ENCODE measurements at regions not wholly inside any gene's neighbourhood (a gene's known extent, or its start where the extent isn't known, plus 50 kb on each side); places are given as distances from the start of the nearest gene placed in this dataset.

DNA sequence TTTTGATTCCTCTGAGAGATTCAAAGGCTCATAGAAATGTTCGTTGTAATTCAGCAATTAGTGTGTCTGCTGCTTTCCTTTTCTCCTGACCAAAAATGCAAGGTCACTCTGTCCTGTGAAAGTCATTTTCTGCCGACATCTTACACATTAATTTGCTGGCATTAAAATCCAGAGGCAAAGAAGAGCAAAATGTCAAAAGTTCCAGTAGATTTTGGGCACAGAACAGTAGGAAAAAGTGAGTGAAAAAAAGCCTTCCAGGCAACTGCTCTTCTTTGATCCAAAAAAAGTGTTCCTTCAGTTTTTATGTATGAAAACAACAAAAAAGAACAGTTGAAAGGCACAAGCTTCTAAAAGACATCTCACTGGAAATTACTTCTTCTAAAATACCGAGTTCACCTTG is 413.8 kb downstream of the FOXO1 start:
- TF ChIP-seq GATA2 (IDR thresholded peaks at IDR 0.05; ENCODE audit: low read depth, low read length) (no peak; the same call in 1 of the 2 replicates), GATA3 (IDR thresholded peaks at IDR 0.05; ENCODE audit: low read depth, low read length) (no peak)

DNA sequence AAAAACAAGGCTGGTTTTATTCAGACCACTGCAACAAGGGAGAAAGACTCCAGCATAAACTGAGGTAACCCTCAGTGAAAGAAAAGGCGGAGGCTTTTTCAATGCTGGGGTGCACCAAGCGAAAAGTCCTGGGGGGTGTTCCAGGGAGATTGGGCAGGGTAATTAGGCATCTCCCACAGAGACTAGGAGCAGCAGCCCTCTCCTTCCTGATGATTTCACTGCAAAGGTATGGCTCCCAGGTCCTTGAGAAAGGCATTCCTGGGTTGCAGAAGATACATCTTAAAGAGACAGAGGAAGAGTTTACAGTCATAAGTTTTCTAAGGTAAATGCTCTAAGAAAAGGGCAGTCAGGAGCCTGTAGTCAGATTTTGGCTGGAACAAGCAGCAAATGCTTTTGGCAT is 412.0 kb downstream of the FOXO1 start:
- no peak for TF ChIP-seq GATA3 (IDR thresholded peaks at IDR 0.05; ENCODE audit: low read depth, low read length)
- no peak for TF ChIP-seq GATA2 (IDR thresholded peaks at IDR 0.05; ENCODE audit: low read depth, low read length)

DNA sequence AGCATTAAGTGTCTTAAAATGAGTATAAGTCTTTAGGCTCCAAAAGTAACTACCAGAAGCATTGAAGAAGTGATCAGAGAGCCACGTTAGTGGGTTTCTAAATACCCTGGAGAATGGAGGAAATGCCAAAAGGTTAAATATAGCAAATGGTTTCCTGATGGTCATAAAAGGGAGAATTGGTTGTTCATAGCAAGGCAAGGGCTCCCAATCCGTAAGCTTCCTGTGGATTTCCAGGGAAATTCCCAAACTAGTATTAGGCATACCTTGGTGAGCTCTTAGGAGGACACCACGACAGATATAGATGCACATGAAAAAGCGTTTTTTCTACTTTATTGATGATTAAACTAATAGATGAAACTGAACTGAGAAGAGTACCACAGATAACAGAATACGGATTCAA is 410.9 kb downstream of the FOXO1 start:
- TF ChIP-seq GATA2 (IDR thresholded peaks at IDR 0.05; ENCODE audit: low read depth, low read length) (no peak), GATA3 (IDR thresholded peaks at IDR 0.05; ENCODE audit: low read depth, low read length) (no peak)

DNA sequence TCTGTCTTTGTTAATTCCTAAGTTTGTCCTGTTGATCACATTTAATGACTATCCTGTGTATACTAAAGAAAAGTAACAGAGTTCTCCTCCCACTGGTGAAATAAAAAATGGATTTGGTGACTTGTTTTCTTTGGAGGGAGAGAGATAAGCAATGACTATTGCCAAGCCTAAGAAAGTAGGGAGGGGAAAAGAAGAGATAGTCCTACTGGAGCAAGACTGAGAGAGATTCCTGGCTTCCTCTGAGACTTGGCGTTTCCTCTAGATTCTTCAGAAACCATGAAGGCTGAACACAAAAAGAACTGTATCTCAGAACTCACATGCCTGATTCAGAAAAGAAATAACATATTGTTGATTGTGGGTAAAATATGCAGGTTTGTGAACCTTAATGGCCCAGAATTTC is 406.5 kb downstream of the FOXO1 start:
- TF ChIP-seq GATA3 (IDR thresholded peaks at IDR 0.05; ENCODE audit: low read depth, low read length) (no peak), GATA2 (IDR thresholded peaks at IDR 0.05; ENCODE audit: low read depth, low read length) (no peak)

DNA sequence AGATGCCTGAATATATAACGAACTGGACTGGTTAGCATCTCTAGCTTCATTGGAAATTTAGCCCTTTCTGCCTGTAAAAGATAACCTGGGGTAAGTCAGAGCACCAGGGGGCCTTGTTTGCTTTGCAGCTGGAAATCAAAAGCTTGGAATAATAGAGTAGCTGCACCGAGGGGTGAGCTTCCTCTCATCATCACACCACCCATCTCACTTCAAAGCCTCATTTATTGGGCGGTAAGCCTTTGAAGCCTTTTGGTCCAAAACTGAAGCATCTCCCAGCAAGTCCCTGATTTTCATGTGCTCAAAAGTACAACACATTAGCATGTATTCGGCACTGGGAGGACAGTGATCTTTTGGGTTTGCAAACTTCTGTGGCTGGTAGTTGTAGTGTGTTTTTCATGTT is 405.1 kb downstream of the FOXO1 start:
- TF ChIP-seq GATA2 (IDR thresholded peaks at IDR 0.05; ENCODE audit: low read depth, low read length) (no peak), GATA3 (IDR thresholded peaks at IDR 0.05; ENCODE audit: low read depth, low read length) (no peak)

DNA sequence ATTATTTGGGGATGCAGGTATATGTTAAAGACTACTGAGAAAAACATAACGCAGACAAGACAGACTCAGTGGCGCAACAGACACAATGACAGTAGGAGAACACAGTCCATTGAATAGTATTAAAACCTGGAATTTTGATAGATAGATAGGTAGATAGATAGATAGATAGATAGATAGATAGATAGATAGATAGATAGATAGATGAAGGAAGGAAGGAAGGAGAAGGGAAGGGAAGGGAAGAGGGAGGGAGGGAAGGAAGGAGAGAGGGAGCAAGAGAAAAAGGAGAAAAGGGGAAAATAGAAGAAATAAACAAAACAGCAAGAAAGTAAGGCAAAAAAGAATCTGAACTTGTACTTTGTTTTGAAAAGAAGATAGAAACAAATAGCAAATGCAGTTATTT is 404.5 kb downstream of the FOXO1 start:
- TF ChIP-seq GATA3 (IDR thresholded peaks at IDR 0.05; ENCODE audit: low read depth, low read length) (no peak), GATA2 (IDR thresholded peaks at IDR 0.05; ENCODE audit: low read depth, low read length) (no peak)

DNA sequence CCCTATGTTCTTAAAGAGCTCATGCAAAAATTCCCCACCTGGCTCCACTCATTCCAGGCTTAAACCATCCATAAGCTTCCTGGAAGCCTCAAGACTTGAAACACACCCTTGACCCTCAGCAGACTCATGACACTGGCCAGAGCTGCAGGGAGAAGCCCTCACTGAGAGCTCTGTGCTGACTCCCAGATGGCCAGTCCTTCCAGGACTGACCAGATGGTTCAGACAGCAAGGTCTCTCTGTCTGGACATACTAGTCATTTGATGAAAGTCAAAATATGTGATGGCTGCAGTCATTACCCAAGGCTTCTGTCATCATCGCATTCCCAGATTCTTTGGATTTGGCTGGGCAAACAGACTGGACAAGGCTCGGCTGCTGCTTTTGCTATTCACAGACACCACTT is 397.4 kb downstream of the FOXO1 start:
- no peak for TF ChIP-seq GATA3 (IDR thresholded peaks at IDR 0.05; ENCODE audit: low read depth, low read length)
- no peak for TF ChIP-seq GATA2 (IDR thresholded peaks at IDR 0.05; ENCODE audit: low read depth, low read length)

DNA sequence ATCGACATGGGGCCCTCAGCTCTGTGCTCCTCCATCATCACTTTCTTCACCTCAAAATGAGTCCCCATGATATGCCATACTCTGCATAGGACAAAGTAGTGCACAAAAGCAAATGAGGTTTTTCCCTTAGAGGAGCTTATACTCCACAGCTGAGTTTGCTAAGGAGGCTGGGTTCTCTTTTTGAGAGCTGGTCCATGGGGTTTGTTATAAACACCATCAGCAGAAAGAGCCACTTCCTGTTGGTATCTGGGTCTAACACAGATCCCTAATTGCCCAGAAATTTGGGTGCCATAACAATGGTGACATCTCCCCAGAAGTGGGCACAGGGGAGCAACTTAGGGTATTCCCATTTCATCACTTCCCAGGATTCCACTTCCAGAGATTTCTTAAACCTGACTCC is 395.7 kb downstream of the FOXO1 start:
- TF ChIP-seq GATA3 (IDR thresholded peaks at IDR 0.05; ENCODE audit: low read depth, low read length), result no peak
- TF ChIP-seq GATA2 (IDR thresholded peaks at IDR 0.05; ENCODE audit: low read depth, low read length), result no peak

DNA sequence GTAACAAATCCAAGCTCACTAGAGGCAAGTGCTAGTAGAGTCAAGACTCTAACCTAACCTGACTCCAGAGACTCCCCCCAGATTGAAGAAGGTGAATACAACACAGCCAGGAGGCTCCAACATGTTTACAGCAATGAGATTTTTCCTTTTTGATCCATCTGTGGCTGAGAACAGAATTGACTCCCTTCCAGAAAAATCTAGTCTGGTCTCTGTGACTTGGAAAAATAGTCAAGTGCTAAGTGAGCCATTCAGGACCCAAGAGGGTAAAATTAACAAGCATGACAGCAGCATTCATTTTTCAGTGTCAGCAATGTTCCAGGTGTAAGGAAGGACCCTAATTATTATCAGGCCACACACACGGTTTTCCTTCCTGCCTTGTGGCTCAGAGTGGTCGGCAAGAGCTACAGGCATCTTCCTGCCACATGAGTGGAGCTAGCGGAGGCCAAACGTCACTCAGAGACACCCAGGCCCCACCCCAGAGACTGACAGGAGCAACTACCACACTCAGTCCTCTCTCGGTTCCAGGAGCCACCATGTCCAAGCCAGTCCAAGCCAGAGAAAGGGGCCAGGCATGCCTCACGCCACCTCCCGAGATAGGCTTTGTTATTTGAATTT is 395.1 kb downstream of the FOXO1 start:
- TF ChIP-seq GATA3 (IDR thresholded peaks at IDR 0.05; ENCODE audit: low read depth, low read length) (no peak), GATA2 (IDR thresholded peaks at IDR 0.05; ENCODE audit: low read depth, low read length) (no peak)

DNA sequence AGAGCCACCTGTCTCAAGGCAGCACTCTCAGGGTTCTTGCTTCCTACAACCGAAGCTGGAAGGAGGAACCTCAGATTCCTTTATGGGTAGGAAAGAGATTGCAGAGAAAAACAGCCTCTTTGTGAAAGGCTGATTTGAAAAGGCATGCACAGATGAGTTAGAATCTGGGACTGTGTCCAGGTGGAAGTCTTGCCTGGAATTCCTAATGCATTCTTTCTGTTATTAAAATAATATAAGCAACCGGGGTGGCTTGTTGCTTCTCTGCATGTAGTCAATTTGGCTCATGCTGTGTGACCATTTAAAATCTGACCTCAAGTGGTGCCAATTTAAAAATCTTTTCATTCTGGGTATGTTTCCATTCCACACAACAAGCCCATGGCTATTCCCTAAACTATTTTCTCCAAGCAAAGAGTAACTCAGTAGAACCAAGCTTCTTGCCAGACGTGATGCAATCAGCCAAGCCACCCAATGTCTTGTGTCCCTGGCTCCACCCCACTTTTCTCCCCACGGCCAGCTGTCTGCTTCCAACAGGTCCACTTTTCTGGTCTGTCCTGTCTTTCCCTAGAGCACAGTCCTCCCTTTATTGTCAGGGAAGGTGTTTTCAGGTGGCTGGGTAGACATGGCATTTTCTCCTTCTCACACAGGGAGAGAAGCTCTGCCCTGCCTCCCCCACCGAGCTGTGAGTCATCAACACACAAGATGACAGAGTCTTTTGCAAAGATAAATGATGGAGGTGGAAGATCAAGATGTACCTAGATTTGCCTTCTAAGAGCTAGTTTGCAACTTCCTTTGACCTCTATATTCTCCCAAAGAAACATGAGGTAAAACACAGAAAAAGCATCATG is 394.3 kb downstream of the FOXO1 start:
- TF ChIP-seq GATA2 (IDR thresholded peaks at IDR 0.05; ENCODE audit: low read depth, low read length) (no peak), GATA3 (IDR thresholded peaks at IDR 0.05; ENCODE audit: low read depth, low read length) (no peak)

DNA sequence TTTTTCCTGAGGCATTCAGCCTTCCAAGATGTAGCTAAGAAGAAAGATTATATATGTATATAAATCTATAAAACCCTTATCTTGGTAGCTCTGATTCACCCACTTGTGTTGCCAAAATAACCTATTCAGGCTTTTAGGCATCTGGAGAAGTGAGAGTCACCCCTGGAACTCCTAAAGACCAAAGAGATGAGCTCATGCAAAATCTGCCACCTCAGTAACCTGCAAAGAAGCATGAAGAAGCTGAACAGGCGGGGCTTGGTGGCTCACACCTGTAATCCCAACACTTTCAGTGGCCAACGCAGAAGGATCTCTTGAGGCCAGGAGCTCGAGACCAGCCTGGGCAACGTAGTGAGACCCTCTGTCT is 393.7 kb downstream of the FOXO1 start:
- TF ChIP-seq GATA2 (IDR thresholded peaks at IDR 0.05; ENCODE audit: low read depth, low read length), result no peak
- TF ChIP-seq GATA3 (IDR thresholded peaks at IDR 0.05; ENCODE audit: low read depth, low read length), result no peak

DNA sequence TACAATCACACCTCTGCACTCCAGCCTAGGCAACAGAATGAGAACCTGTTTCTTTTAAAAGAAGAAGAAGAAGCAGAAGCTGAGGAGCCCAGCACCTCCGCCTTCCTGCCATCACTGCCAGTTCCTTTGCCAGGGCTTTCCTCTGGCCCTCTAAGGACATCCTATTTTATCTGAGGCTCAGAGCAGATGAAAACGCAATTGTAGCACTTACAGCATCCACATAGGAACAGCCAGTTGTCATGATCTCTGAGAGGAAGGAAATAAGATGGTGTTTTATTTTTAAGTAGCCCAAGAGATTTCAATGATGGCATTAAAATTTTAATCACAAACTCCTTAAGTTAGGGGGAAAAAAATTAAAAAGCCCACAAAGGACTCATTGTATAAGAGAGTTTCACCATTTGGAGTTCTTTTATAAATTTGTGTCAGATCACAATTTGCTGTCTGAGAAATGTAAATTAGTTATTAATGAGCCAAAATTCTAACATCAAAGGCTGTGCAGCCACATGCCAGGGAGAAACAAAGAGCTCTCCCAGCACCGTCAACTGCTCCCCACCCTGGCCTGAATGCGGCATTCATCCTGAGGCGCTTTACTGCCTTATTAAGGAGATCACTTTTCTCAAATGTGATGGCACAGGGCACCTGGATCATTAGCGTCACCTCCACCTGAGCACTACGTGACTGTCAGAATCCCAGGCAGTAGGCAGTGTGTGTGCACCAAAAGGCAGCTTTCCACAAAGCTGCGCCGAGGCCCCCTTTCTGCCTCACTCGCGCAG is 393.0 kb downstream of the FOXO1 start:
- TF ChIP-seq GATA2 (IDR thresholded peaks at IDR 0.05; ENCODE audit: low read depth, low read length) (no peak), GATA3 (IDR thresholded peaks at IDR 0.05; ENCODE audit: low read depth, low read length) (no peak)

DNA sequence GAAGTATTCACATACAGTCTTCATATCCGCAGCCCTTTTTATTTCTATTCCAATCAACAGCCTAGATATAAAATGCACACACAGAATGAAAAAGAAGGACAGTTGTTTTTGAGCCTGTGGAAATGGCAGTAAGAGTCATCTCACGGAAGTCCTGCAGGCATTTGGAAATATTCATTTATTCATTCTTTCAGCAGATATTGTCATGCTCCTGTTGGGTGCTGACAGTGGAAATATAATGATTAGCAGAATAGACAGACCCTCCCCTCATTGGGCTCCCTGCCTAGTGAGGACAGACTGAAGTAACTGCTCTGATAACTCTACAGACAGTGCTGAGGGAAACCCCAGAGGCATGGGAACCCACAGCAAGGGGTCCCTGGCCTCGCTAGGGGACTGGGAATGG is 392.3 kb downstream of the FOXO1 start:
- TF ChIP-seq GATA3 (IDR thresholded peaks at IDR 0.05; ENCODE audit: low read depth, low read length), result no peak
- TF ChIP-seq GATA2 (IDR thresholded peaks at IDR 0.05; ENCODE audit: low read depth, low read length), result no peak

DNA sequence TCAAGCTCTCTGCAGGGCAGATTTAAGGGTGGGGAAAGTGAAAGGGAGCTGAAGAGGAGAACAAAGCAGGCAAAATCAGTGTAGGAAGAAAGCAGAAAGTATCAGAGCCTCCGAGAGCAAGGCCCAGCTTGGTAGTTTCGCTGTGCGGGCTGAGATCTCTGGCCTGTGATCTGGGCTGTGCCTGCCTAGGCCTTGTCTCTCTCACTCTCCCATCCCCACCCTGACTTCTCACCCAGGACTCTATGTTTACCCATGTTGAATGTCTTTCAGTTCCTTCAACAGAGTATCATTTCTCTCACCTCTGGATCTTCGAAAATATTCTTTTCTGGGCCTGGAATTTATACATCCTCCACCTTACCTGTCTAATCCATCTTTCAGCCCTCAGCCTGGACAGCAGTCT is 391.3 kb downstream of the FOXO1 start:
- TF ChIP-seq GATA3 (IDR thresholded peaks at IDR 0.05; ENCODE audit: low read depth, low read length) (no peak), GATA2 (IDR thresholded peaks at IDR 0.05; ENCODE audit: low read depth, low read length) (no peak)

DNA sequence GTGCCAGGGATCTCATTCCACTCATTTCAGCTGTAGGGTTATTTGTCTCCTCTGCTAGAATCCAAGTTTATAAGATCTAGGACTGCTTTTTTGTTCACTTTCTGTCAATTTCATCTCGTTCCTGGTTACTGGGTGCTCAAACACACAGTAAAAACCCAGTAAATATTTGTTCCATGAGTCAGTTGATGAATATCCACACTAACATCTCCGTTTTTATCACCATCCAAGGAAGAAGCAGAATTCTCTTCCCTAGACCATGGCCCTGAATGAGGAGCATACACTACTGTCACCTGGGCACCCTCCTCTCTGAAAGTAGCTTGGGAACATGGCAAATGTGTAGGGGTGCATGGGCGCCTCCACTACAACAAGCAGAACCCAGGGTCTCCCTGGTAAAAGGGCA is 390.8 kb downstream of the FOXO1 start:
- no peak for TF ChIP-seq GATA3 (IDR thresholded peaks at IDR 0.05; ENCODE audit: low read depth, low read length)
- no peak for TF ChIP-seq GATA2 (IDR thresholded peaks at IDR 0.05; ENCODE audit: low read depth, low read length)

Measured in SH-SY5Y (cell line).